Body of pancreas (tissue), 4 donors: ENCODE measurements at regions not wholly inside any gene's neighbourhood (a gene's known extent, or its start where the extent isn't known, plus 50 kb on each side); places are given as distances from the start of the nearest gene placed in this dataset.
"Not testable (repeated sequence)": the region's sequence is repeated elsewhere in the genome, so short reads cannot be mapped to it uniquely, and the experiment has no call there.

Source experiments
- ATAC-seq: fragments of 150-250 bp; one replicate; pipeline ENCODE4 v1.9.1; 2016
- DNase-seq, 4 donors: peaks; one replicate each; pipeline ENCODE4 v3.0.0-alpha.2; 2019
- H3K27ac ChIP-seq, 4 donors: fragments of 200-600 bp; sonication (generic); 1 replicate in 3 of 4; 2 replicates in 1 of 4; pipeline versions ENCODE4 v1.5.1 to v1.6.1; 2016 to 2019; ENCODE audit warnings: mild to moderate bottlenecking in 1 of 4, mixed read lengths in 1 of 4, moderate library complexity in 1 of 4
- H3K27me3 ChIP-seq, 2 donors: fragments of 200-600 bp; sonication (generic); one replicate each; pipeline ENCODE4 v1.6.0; 2016; ENCODE audit warnings: mild to moderate bottlenecking in 1 of 2
- H3K36me3 ChIP-seq, 2 donors: fragments of 200-600 bp; sonication (generic); replicated peaks in 1 of 2; 2 replicates each; pipeline ENCODE4 v1.5.1; 2016; ENCODE audit warnings: low read depth in 2 of 2; ENCODE audit not compliant: insufficient read depth in 1 of 2
- H3K4me1 ChIP-seq: fragments of 200-600 bp; sonication (generic); one replicate; pipeline ENCODE4 v1.6.0; 2016
- H3K4me3 ChIP-seq, 2 donors: fragments of 200-600 bp; sonication (generic); 1 replicate in 1 of 2; 2 replicates in 1 of 2; pipeline ENCODE4 v1.5.1; 2016 to 2019
- H3K9me3 ChIP-seq, 3 donors: fragments of 200-600 bp; sonication (generic); 1 replicate in 2 of 3; 2 replicates in 1 of 3; pipeline ENCODE4 v1.5.1; 2016
- CTCF ChIP-seq, 7 experiments: fragments of 450-650 bp in 4 of 7; fragments of 200-600 bp in 3 of 7; sonication (generic) in 3 of 7; IDR thresholded peaks; one replicate each; pipeline ENCODE4 v1.5.1; 2016 to 2019; ENCODE audit warnings: antibody characterized with exemption in 7 of 7
- POLR2A ChIP-seq, 3 donors: fragments of 450-650 bp; IDR thresholded peaks; one replicate each; pipeline ENCODE4 v1.6.1; 2016; ENCODE audit warnings: antibody characterized with exemption in 3 of 3, mild to moderate bottlenecking in 2 of 3
- WGBS, 2 donors: methylation state at CpG; one replicate each; pipeline ENCODE4 v1.1.5; 2017; 5-methylcytosine and 5-hydroxymethylcytosine counted together
- intact Hi-C: fragments of 100-400 bp; cut with DNase I; formaldehyde crosslinking; loops from one replicate; pipeline ENCODE4 v1.15.1; 2023

GRCh38 chr15:20386198-20386597 is 155.4 kb downstream of the GOLGA6L6 start:
- H3K27ac ChIP-seq, result no peak overlapping the region
- H3K9me3 ChIP-seq, result no peaks in the 10 kb centered on the region
- intact Hi-C loops, result no loop called here
- DNase-seq (no peak), ATAC-seq (no peak)
- no peaks in the 10 kb centered on the region for H3K4me1 ChIP-seq
- H3K27me3 ChIP-seq, result no peaks in the 10 kb centered on the region
- no peak for TF ChIP-seq POLR2A (IDR thresholded peaks at IDR 0.05)
- TF ChIP-seq CTCF (IDR thresholded peaks at IDR 0.05), result no peak
- no peaks in the 10 kb centered on the region for H3K36me3 ChIP-seq
- no peak overlapping the region for H3K4me3 ChIP-seq

- H3K4me3 ChIP-seq, ATAC-seq, H3K27me3 ChIP-seq, H3K36me3 ChIP-seq, H3K4me1 ChIP-seq, H3K9me3 ChIP-seq, intact Hi-C loops, DNase-seq, H3K27ac ChIP-seq: not testable (repeated sequence)
- WGBS, 2 donors, result 52 to 68% methylated on average over 4 to 5 of the region's 5 CpGs
Observed at GRCh38 chr15:20380199-20380598, 161.4 kb downstream of the GOLGA6L6 start.

- H3K4me1 ChIP-seq, result no peaks in the 10 kb centered on the region
- 44 to 46% methylated on average over 5 of the region's 5 CpGs for WGBS, 2 donors
- ATAC-seq, result no peak
- no peaks in the 10 kb centered on the region for H3K36me3 ChIP-seq
- no peak overlapping the region for H3K4me3 ChIP-seq
- peaks cover 0 to 4% of the 10 kb centered on the region in 2 donors for H3K27me3 ChIP-seq
- intact Hi-C loops, result no loop called here
- TF ChIP-seq POLR2A (IDR thresholded peaks at IDR 0.05) (no peak), CTCF (IDR thresholded peaks at IDR 0.05) (no peak)
- no peak overlapping the region for H3K27ac ChIP-seq
- no peaks in the 10 kb centered on the region for H3K9me3 ChIP-seq
- no peak for DNase-seq
Observed at GRCh38 chr15:20376872-20377271, 164.7 kb downstream of the GOLGA6L6 start.

- H3K4me1 ChIP-seq, H3K27me3 ChIP-seq, H3K36me3 ChIP-seq, intact Hi-C loops, H3K27ac ChIP-seq, H3K9me3 ChIP-seq, DNase-seq, ATAC-seq, H3K4me3 ChIP-seq: not testable (repeated sequence)
Observed at GRCh38 chr15:20372416-20372815, 169.2 kb downstream of the GOLGA6L6 start.

GRCh38 chr15:20369500-20369899 is 172.1 kb downstream of the GOLGA6L6 start:
- intact Hi-C loops, result no loop called here
- peaks cover 0 to 4% of the 10 kb centered on the region in 2 donors for H3K27me3 ChIP-seq
- WGBS, 2 donors, result 51 to 53% methylated on average over 3 of the region's 3 CpGs
- TF ChIP-seq CTCF (IDR thresholded peaks at IDR 0.05), result no peak
- TF ChIP-seq POLR2A (IDR thresholded peaks at IDR 0.05), result no peak
- no peaks in the 10 kb centered on the region for H3K9me3 ChIP-seq
- H3K27ac ChIP-seq, result no peak overlapping the region
- no peaks in the 10 kb centered on the region for H3K4me1 ChIP-seq
- ATAC-seq, result no peak
- H3K36me3 ChIP-seq, result no peaks in the 10 kb centered on the region
- no peak for DNase-seq
- no peak overlapping the region for H3K4me3 ChIP-seq

GRCh38 chr15:20368974-20369373 is 172.6 kb downstream of the GOLGA6L6 start:
- H3K36me3 ChIP-seq, result no peaks in the 10 kb centered on the region
- H3K4me1 ChIP-seq, result no peaks in the 10 kb centered on the region
- no peak overlapping the region for H3K27ac ChIP-seq
- H3K27me3 ChIP-seq, result peaks cover 0 to 4% of the 10 kb centered on the region in 2 donors
- H3K9me3 ChIP-seq, result no peaks in the 10 kb centered on the region
- ATAC-seq, result no peak
- no peak for TF ChIP-seq CTCF (IDR thresholded peaks at IDR 0.05)
- TF ChIP-seq POLR2A (IDR thresholded peaks at IDR 0.05), result no peak
- H3K4me3 ChIP-seq, result no peak overlapping the region
- intact Hi-C loops, result no loop called here
- no peak for DNase-seq
- WGBS, 2 donors, result 16 to 34% methylated on average over 1 of the region's 1 CpG
